Mesenteric fat pad (tissue), 1 donor: ENCODE measurements at regions not wholly inside any gene's neighbourhood (a gene's known extent, or its start where the extent isn't known, plus 50 kb on each side); places are given as distances from the start of the nearest gene placed in this dataset.

Experiments used
- DNase-seq: peaks from one replicate; pipeline ENCODE4 v3.0.0-alpha.2; 2020; ENCODE audit warnings: low spot score
- donor health status: DM: yes; HTN: yes; CAD: no.

GRCh38 chr18:75131381-75132000, 77.4 kb downstream of the PTGR3 start:
- DNase-seq: peak; percentile 84

- peak; percentile 76 for DNase-seq
Measured at GRCh38 chr18:75130591-75131328, 78.2 kb downstream of the PTGR3 start.

GRCh38 chr18:75129717-75130477, 79.0 kb downstream of the PTGR3 start:
- DNase-seq: peak; percentile 60

- peak; percentile 51 for DNase-seq
Measured at GRCh38 chr18:75128911-75129716, 79.8 kb downstream of the PTGR3 start.

GRCh38 chr18:75128051-75128605, 80.8 kb downstream of the PTGR3 start:
- DNase-seq: peak; percentile 62

- DNase-seq: peak; percentile 87
Measured at GRCh38 chr18:75127143-75128021, 81.6 kb downstream of the PTGR3 start.

- peak; percentile 80 for DNase-seq
Measured at GRCh38 chr18:75125382-75126331, 83.3 kb downstream of the PTGR3 start.

- DNase-seq: peak; percentile 87
Measured at GRCh38 chr18:75124991-75125381, 84.0 kb downstream of the PTGR3 start.

- DNase-seq: peak; percentile 81
Measured at GRCh38 chr18:75124551-75124950, 84.4 kb downstream of the PTGR3 start.

- peak; percentile 86 for DNase-seq
Measured at GRCh38 chr18:75123113-75123512, 85.8 kb downstream of the PTGR3 start.

GRCh38 chr18:75122334-75122958, 86.5 kb downstream of the PTGR3 start:
- DNase-seq: peak; percentile 59

GRCh38 chr18:75121266-75121665, 87.7 kb downstream of the PTGR3 start:
- no peak for DNase-seq

- peak; percentile 45 for DNase-seq
Measured at GRCh38 chr18:75120521-75120920, 88.4 kb downstream of the PTGR3 start.

- DNase-seq: peak; percentile 24
Measured at GRCh38 chr18:75116809-75117208, 92.1 kb downstream of the PTGR3 start.

- peak; percentile 45 for DNase-seq
Measured at GRCh38 chr18:75116165-75116564, 92.8 kb downstream of the PTGR3 start.

- DNase-seq: peak; percentile 39
Measured at GRCh38 chr18:75115514-75115913, 93.4 kb downstream of the PTGR3 start.
